GM23248 (cell line): ENCODE measurements at regions not wholly inside any gene's neighbourhood (a gene's known extent, or its start where the extent isn't known, plus 50 kb on each side); places are given as distances from the start of the nearest gene placed in this dataset.

Experiments used
- EZH2 ChIP-seq: fragments of 200-600 bp; sonication (generic); IDR thresholded peaks from 2 replicates; pipeline ENCODE4 v1.6.1; 2018; ENCODE audit warnings: antibody characterized with exemption, mild to moderate bottlenecking; ENCODE audit not compliant: insufficient read depth, poor library complexity, severe bottlenecking
- EZH2phosphoT487 ChIP-seq: fragments of 200-600 bp; sonication (generic); IDR thresholded peaks from 2 replicates; pipeline ENCODE4 v1.6.1; 2018; ENCODE audit warnings: antibody characterized with exemption, moderate library complexity, mild to moderate bottlenecking, low read depth; ENCODE audit not compliant: insufficient read depth

DNA sequence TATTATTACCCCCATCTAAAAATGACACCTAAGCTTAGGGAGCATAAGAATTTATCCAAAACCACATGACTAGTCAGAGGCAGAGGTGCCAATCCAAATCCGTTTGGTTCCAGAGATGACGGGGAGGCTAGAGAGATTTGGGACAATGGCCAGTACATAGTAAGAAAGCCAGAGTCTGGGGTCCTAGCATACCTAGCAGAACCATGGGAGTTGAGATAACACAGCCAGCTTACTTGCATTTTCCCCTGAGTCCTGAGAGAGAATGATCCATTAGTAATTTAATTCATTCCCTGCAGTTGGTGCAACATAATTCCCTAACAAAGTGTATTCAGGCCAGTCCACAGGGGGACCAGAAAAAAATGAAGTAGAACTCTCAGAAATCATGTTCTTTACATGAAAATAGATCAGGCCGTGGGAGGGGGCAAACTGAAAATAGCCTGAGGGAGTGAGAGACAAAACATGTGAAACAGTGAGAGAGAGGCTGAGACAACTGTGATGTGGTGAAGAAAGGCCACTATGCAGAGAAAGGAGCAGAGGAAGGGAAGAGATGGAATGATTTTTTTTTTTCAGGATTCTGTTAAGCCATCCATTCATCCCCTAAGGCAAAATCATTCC lies 243.3 kb downstream of the BRINP2 start:
- TF ChIP-seq EZH2, result no peak
- TF ChIP-seq EZH2phosphoT487, result no peak
